ENCODE measurements at regions not wholly inside any gene's neighbourhood (a gene's known extent, or its start where the extent isn't known, plus 50 kb on each side); places are given as distances from the start of the nearest gene placed in this dataset.
"Not testable (repeated sequence)": the region's sequence is repeated elsewhere in the genome, so short reads cannot be mapped to it uniquely, and the experiment has no call there.

DNA sequence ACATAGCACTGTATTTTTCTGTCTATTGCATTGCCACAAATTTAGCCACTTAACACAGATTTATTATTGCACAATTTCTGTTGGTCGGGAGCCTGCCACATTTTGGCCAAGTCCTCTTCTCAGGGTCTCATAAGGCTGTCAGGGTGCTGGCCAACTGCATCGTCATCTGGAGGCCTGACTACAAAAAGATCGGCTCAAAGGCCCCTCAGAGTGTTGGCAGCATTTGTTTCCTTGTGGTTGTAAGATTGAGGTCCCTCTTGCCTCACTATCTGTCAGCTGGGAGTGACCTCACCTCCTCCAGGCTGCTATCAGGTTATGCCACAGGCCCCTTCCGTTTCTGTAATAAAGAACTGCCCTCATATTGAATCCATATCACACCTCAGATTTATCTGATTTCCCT is 67.3 kb upstream of the BDP1 start:
- TF ChIP-seq, protein P1, sequence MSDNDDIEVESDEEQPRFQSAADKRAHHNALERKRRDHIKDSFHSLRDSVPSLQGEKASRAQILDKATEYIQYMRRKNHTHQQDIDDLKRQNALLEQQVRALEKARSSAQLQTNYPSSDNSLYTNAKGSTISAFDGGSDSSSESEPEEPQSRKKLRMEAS (IDR thresholded peaks at IDR 0.05; ENCODE audit: low read depth, low read length) = not testable (repeated sequence)
- TF ChIP-seq, protein P2, sequence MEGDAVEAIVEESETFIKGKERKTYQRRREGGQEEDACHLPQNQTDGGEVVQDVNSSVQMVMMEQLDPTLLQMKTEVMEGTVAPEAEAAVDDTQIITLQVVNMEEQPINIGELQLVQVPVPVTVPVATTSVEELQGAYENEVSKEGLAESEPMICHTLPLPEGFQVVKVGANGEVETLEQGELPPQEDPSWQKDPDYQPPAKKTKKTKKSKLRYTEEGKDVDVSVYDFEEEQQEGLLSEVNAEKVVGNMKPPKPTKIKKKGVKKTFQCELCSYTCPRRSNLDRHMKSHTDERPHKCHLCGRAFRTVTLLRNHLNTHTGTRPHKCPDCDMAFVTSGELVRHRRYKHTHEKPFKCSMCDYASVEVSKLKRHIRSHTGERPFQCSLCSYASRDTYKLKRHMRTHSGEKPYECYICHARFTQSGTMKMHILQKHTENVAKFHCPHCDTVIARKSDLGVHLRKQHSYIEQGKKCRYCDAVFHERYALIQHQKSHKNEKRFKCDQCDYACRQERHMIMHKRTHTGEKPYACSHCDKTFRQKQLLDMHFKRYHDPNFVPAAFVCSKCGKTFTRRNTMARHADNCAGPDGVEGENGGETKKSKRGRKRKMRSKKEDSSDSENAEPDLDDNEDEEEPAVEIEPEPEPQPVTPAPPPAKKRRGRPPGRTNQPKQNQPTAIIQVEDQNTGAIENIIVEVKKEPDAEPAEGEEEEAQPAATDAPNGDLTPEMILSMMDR (IDR thresholded peaks at IDR 0.05; ENCODE audit: low read depth, low read length) = not testable (repeated sequence)
- not testable (repeated sequence) for TF ChIP-seq POLR2A (IDR thresholded peaks at IDR 0.05; ENCODE audit: extremely low read depth, insufficient read length)

All from NB4 (cell line).